Activated naive CD8-positive, alpha-beta T cell treated with anti-CD3 and anti-CD28 coated beads for 36 hours (primary cell): ENCODE measurements at regions not wholly inside any gene's neighbourhood (a gene's known extent, or its start where the extent isn't known, plus 50 kb on each side); places are given as distances from the start of the nearest gene placed in this dataset.
"Not testable (repeated sequence)": the region's sequence is repeated elsewhere in the genome, so short reads cannot be mapped to it uniquely, and the experiment has no call there.

Source experiments
- DNase-seq: peaks from one replicate; pipeline ENCODE4 v3.0.0; 2021
- H3K27ac Mint-ChIP-seq: one replicate; pipeline ENCODE4 v1.8.0; 2022; ENCODE audit warnings: mild to moderate bottlenecking, moderate library complexity, mixed read lengths
- H3K27me3 Mint-ChIP-seq: one replicate; pipeline ENCODE4 v1.8.0; 2022; ENCODE audit warnings: mild to moderate bottlenecking, mixed read lengths
- H3K36me3 Mint-ChIP-seq: one replicate; pipeline ENCODE4 v1.8.0; 2021; ENCODE audit warnings: mild to moderate bottlenecking, mixed read lengths
- H3K4me1 Mint-ChIP-seq: one replicate; pipeline ENCODE4 v1.8.0; 2021; ENCODE audit warnings: mixed read lengths
- H3K4me3 Mint-ChIP-seq: one replicate; pipeline ENCODE4 v1.8.0; 2022; ENCODE audit warnings: mild to moderate bottlenecking, moderate library complexity, mixed read lengths
- H3K9me3 Mint-ChIP-seq: one replicate; pipeline ENCODE4 v1.8.0; 2022; ENCODE audit warnings: mixed read lengths

GRCh38 chr13:65830411-65831205 is 1399.5 kb downstream of the PCDH9 start:
- Mint-ChIP-seq H3K27me3 (no peaks in the 10 kb centered on the region), H3K4me3 (no peak overlapping the region), H3K27ac (no peak overlapping the region), H3K9me3 (no peaks in the 10 kb centered on the region), H3K4me1 (no peaks in the 10 kb centered on the region), H3K36me3 (no peaks in the 10 kb centered on the region)
- no peak for DNase-seq

DNA sequence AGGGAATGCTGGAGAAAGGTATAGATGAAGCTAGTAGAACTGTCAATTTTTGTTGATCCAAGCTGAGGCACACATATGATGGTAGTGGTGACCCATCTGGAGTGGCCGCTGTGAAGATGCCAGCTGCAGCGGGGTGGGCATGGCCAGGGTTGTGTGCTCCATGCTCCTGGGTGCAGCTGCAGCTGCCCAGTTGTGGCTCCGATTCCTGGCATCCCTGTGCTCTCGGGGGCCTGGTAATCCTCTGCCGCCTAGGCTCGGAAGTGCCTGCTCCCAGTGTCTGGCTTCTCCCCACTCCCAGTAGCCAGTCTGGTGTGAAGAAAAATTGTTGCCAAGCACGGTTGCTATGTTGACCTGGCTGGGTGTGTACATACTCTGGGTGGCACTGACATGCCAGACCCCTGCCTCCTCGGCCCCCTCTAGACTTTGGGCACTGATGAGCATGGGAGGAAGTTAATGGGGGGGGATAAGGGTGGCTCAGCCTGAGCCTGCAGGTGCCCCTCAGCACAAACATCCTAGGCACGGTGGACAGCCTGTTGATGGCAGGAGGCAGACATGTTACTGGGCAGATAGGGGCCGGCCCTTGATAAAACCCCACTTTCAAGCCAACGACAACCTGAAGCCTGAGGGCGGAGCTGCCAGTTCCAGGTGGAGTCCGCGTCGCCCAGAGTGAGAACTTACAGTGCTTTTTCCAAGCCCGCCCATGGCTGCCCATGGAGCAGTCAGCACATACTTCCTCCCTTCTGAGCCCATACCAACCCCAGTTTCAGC is 1400.7 kb downstream of the PCDH9 start:
- DNase-seq: no peak
- no peaks in the 10 kb centered on the region for H3K4me1 Mint-ChIP-seq
- no peaks in the 10 kb centered on the region for H3K27me3 Mint-ChIP-seq
- H3K4me3 Mint-ChIP-seq: no peak overlapping the region
- no peak overlapping the region for H3K27ac Mint-ChIP-seq
- no peaks in the 10 kb centered on the region for H3K36me3 Mint-ChIP-seq
- H3K9me3 Mint-ChIP-seq: no peaks in the 10 kb centered on the region

DNA sequence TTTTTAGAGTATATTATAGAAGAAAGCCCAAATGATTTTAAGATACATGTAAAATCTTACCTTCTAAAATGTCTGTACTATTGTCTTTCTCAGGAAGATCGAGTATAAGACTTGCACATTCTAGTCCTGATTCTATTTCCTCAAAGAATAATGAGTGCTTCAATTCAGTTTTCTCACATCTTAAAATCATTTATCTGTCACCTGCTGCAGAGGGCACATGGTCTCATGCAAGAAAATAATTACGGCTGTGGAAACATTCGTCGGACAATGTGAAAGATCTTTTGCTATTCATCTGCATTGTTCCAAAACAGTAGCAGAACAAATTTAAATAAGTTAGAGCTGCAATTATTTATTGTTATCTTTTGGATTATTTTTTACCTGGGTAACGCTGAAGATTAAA is 1403.5 kb downstream of the PCDH9 start:
- Mint-ChIP-seq H3K27me3 (no peaks in the 10 kb centered on the region), H3K4me1 (no peaks in the 10 kb centered on the region), H3K36me3 (no peaks in the 10 kb centered on the region), H3K4me3 (no peak overlapping the region), H3K27ac (no peak overlapping the region), H3K9me3 (no peaks in the 10 kb centered on the region)
- DNase-seq: no peak

GRCh38 chr13:65825039-65825438 is 1405.1 kb downstream of the PCDH9 start:
- H3K36me3 Mint-ChIP-seq: no peaks in the 10 kb centered on the region
- H3K27ac Mint-ChIP-seq: no peak overlapping the region
- no peaks in the 10 kb centered on the region for H3K27me3 Mint-ChIP-seq
- no peak overlapping the region for H3K4me3 Mint-ChIP-seq
- no peaks in the 10 kb centered on the region for H3K9me3 Mint-ChIP-seq
- DNase-seq: no peak
- no peaks in the 10 kb centered on the region for H3K4me1 Mint-ChIP-seq

DNA sequence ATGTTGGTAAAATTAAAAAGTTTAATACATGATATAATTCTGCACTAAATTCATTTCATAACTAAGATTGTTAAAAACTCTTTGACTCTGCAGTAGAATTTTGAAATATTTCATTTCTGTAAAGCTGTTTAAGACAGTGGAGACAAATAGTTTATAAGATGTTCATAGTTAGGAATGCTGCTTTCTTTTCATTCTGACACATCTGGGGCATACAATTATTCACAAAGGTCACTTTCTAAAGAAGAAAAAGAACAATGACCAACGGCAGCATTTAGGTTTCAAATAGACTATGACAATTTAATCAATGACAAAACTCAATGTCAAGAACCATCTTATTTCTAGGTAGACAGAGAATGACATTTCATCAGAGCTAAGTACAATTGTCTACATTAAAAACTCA is 1422.1 kb downstream of the PCDH9 start:
- H3K4me3 Mint-ChIP-seq: no peak overlapping the region
- no peaks in the 10 kb centered on the region for H3K27me3 Mint-ChIP-seq
- no peak for DNase-seq
- peaks cover 3% of the 10 kb centered on the region for H3K9me3 Mint-ChIP-seq
- no peak overlapping the region for H3K27ac Mint-ChIP-seq
- H3K36me3 Mint-ChIP-seq: no peaks in the 10 kb centered on the region
- H3K4me1 Mint-ChIP-seq: no peaks in the 10 kb centered on the region

- Mint-ChIP-seq H3K27me3 (no peaks in the 10 kb centered on the region), H3K9me3 (no peaks in the 10 kb centered on the region), H3K27ac (no peak overlapping the region), H3K4me1 (no peaks in the 10 kb centered on the region), H3K36me3 (no peaks in the 10 kb centered on the region), H3K4me3 (no peak overlapping the region)
- DNase-seq: no peak
Observed at GRCh38 chr13:65803530-65804392, 1426.4 kb downstream of the PCDH9 start.

- no peak for DNase-seq
- H3K4me3 Mint-ChIP-seq: no peak overlapping the region
- H3K27me3 Mint-ChIP-seq: no peaks in the 10 kb centered on the region
- no peaks in the 10 kb centered on the region for H3K4me1 Mint-ChIP-seq
- no peaks in the 10 kb centered on the region for H3K36me3 Mint-ChIP-seq
- H3K9me3 Mint-ChIP-seq: peaks cover 2% of the 10 kb centered on the region
- no peak overlapping the region for H3K27ac Mint-ChIP-seq
Observed at GRCh38 chr13:65789815-65790214, 1440.3 kb downstream of the PCDH9 start.

- Mint-ChIP-seq H3K4me1 (no peaks in the 10 kb centered on the region), H3K27ac (no peak overlapping the region), H3K36me3 (no peaks in the 10 kb centered on the region), H3K9me3 (peaks cover 4% of the 10 kb centered on the region), H3K4me3 (no peak overlapping the region), H3K27me3 (no peaks in the 10 kb centered on the region)
- DNase-seq: no peak
Observed at GRCh38 chr13:65787082-65787481, 1443.1 kb downstream of the PCDH9 start.

GRCh38 chr13:65784088-65784816 is 1445.9 kb downstream of the PCDH9 start:
- H3K27ac Mint-ChIP-seq: no peak overlapping the region
- H3K9me3 Mint-ChIP-seq: peaks cover 2% of the 10 kb centered on the region
- DNase-seq: no peak
- no peaks in the 10 kb centered on the region for H3K36me3 Mint-ChIP-seq
- H3K4me3 Mint-ChIP-seq: no peak overlapping the region
- no peaks in the 10 kb centered on the region for H3K4me1 Mint-ChIP-seq
- no peaks in the 10 kb centered on the region for H3K27me3 Mint-ChIP-seq

GRCh38 chr13:65783383-65783782 is 1446.8 kb downstream of the PCDH9 start:
- no peak overlapping the region for H3K27ac Mint-ChIP-seq
- no peaks in the 10 kb centered on the region for H3K4me1 Mint-ChIP-seq
- peaks cover 5% of the 10 kb centered on the region for H3K9me3 Mint-ChIP-seq
- no peaks in the 10 kb centered on the region for H3K36me3 Mint-ChIP-seq
- DNase-seq: no peak
- H3K4me3 Mint-ChIP-seq: no peak overlapping the region
- no peaks in the 10 kb centered on the region for H3K27me3 Mint-ChIP-seq

DNA sequence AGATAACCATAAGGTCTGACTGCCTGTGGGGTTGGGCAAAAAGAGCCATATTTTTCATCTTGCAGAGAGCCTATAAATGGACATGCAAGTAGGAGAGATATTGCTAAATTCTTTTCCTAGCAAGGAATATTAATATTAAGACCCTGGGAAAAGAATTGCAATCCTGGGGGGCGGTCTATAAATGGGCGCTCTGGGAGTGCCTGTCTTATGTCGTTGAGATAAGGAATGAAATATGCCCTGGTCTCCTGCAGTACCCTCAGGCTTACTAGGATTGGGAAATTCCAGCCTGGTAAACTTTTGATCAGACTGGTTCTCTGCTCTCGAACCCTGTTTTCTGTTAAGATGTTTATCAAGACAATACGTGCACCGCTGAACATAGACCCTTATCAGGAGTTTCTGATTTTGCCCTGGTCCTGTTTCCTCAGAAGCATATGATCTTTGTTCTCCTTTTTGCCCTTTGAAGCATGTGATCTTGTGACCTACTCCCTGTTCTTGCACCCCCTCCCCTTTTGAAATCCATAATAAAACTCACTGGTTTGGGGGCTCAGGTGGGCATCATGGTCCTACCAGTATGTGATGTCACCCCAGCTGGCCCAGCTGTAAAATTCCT is 1458.3 kb downstream of the PCDH9 start:
- H3K4me1 Mint-ChIP-seq, H3K4me3 Mint-ChIP-seq, H3K27ac Mint-ChIP-seq, DNase-seq, H3K36me3 Mint-ChIP-seq, H3K27me3 Mint-ChIP-seq: not testable (repeated sequence)
- H3K9me3 Mint-ChIP-seq: peaks cover 21% of the 10 kb centered on the region

DNA sequence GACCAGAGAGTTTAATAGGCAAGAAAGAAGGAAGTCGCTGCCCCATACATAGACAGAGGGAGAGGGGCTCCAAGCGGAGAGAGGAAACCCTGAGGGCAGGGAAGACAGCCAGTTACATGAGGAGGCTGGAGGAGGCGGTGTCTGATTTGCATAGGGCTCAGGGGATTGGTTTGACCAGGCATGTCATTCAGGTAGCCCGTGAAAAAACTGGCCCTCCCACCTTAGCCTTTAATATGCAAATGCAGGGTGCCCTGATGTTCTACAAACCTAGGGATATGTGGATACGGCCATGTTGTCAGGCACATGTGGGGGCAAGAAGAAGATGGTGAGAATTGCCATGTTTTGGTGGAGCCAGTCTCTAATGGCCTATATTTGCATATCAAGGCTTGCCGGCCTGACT is 1461.6 kb downstream of the PCDH9 start:
- H3K36me3 Mint-ChIP-seq: no peaks in the 10 kb centered on the region
- no peak overlapping the region for H3K27ac Mint-ChIP-seq
- H3K9me3 Mint-ChIP-seq: peaks cover 19% of the 10 kb centered on the region
- no peak overlapping the region for H3K4me3 Mint-ChIP-seq
- no peaks in the 10 kb centered on the region for H3K27me3 Mint-ChIP-seq
- no peaks in the 10 kb centered on the region for H3K4me1 Mint-ChIP-seq
- DNase-seq: no peak

DNA sequence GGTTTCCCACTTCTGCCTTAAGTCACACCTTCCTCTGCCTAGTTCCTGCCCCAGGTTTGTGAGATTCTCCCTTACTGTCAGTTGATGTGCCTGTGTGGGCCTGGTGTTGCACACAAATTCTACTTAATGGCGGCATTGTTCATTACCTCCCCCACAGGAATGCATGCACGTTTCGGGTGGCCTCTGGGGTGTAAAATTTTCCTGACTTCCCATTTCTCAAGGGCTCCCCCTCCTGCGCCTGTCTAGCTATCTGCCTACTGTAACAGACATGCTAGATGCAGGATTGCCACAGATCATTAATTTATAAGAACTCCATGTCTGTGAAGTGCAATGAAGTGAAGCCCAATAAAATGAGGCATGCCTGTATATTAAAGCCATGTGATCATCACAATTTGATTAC is 1466.3 kb downstream of the PCDH9 start:
- Mint-ChIP-seq H3K4me1 (no peaks in the 10 kb centered on the region), H3K27ac (no peak overlapping the region), H3K36me3 (no peaks in the 10 kb centered on the region), H3K4me3 (no peak overlapping the region), H3K9me3 (peaks cover 7% of the 10 kb centered on the region), H3K27me3 (no peaks in the 10 kb centered on the region)
- no peak for DNase-seq

DNA sequence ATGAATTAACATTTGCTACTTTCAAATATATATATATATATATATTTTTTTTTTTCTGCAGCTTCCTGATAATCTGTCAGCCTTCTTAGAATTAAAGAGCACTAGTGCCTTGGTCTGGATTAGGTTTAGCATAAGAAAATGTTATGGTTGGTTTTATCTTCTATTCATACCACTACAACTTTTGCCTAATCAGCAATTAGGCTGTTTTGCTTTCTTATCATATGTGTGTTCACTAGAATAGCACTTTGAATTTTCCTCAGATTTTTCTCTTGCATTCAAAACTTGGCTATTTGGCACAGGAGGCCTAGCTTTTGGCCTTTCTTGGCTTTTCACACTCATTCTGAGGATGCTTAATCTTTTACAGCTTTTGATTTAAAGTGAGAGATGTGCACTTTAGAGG is 1468.1 kb downstream of the PCDH9 start:
- Mint-ChIP-seq H3K27ac (no peak overlapping the region), H3K9me3 (peaks cover 10% of the 10 kb centered on the region), H3K4me3 (no peak overlapping the region), H3K36me3 (no peaks in the 10 kb centered on the region), H3K27me3 (no peaks in the 10 kb centered on the region), H3K4me1 (no peaks in the 10 kb centered on the region)
- no peak for DNase-seq
